ENCODE measurements at regions not wholly inside any gene's neighbourhood (a gene's known extent, or its start where the extent isn't known, plus 50 kb on each side); places are given as distances from the start of the nearest gene placed in this dataset.

DNA sequence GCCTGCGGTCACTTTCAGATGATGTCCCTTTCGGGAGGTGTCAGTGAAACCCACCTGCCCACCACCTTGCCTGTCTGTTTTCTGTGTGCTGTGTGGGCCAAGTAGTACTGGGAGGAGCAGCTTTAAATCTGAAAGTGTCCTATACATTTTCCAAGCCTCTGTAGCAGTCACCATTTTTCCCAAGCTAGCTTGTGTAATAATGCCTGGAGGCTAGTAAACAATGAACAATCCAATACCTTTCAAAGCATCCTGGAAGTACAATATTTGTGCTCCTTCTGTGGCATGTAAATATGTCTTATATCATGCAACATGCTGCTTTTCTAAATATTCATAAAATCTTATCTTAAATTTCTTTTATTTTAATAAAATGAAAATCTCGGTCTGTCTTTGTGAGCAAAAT lies 111.6 kb upstream of the C1GALT1C1 start:
- DNase-seq (ENCODE audit: low read depth) = no peak
- Histone ChIP-seq H3K4me3 (ENCODE audit: low read depth, low read length) (no peak overlapping the region), H3K27me3 (ENCODE audit: control insufficient read depth, insufficient read depth, low read length) (no peaks in the 10 kb centered on the region), H3K36me3 (ENCODE audit: control insufficient read depth, insufficient read depth, low read length) (no peaks in the 10 kb centered on the region)
- TF ChIP-seq, protein P1, sequence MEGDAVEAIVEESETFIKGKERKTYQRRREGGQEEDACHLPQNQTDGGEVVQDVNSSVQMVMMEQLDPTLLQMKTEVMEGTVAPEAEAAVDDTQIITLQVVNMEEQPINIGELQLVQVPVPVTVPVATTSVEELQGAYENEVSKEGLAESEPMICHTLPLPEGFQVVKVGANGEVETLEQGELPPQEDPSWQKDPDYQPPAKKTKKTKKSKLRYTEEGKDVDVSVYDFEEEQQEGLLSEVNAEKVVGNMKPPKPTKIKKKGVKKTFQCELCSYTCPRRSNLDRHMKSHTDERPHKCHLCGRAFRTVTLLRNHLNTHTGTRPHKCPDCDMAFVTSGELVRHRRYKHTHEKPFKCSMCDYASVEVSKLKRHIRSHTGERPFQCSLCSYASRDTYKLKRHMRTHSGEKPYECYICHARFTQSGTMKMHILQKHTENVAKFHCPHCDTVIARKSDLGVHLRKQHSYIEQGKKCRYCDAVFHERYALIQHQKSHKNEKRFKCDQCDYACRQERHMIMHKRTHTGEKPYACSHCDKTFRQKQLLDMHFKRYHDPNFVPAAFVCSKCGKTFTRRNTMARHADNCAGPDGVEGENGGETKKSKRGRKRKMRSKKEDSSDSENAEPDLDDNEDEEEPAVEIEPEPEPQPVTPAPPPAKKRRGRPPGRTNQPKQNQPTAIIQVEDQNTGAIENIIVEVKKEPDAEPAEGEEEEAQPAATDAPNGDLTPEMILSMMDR (IDR thresholded peaks at IDR 0.05; ENCODE audit: insufficient read depth, low read length, poor library complexity, severe bottlenecking) = no peak

DNA sequence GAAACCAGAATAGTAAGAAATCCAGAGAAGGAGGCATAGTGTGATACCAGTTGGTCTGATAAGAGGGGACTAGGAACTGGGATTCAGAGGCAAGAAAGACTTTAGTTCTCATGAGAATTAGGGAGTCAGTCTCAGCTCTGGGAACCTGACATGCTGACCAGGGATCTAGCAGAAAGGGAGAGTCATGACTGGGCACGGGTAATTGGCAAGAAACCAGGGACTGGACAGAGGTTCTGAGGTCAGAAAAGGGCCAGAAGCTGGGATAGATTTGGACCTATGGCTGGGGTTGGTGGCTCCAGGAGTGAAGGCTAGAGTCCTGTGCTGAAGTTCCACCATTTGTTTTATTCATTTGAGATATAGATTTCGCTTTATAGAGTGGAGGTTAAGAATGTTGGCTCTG lies 110.2 kb upstream of the C1GALT1C1 start:
- H3K27me3 ChIP-seq (ENCODE audit: control insufficient read depth, insufficient read depth, low read length) = no peaks in the 10 kb centered on the region
- no peaks in the 10 kb centered on the region for H3K36me3 ChIP-seq (ENCODE audit: control insufficient read depth, insufficient read depth, low read length)
- TF ChIP-seq, protein P1 (IDR thresholded peaks at IDR 0.05; ENCODE audit: insufficient read depth, low read length, poor library complexity, severe bottlenecking) = no peak
- no peak for DNase-seq (ENCODE audit: low read depth)
- no peak overlapping the region for H3K4me3 ChIP-seq (ENCODE audit: low read depth, low read length)

DNA sequence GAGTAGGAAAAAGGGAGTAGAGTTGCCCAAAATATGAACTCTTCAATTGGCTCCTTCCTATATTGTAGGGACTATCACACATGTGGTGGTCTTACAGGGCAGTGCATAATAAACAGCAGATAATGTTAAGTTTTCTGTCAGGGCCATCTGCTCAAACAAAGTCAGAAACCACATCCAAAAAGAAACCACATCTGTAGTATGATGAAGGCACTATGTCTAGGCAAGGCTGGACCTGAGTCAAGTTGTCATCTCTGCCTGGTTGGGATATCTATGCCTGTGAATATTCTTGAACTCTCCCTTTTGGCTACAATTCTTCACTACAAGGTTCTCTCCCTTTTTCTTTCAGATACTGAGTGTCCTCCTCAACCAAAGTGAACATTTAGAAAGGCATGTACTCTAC lies 109.4 kb upstream of the C1GALT1C1 start:
- no peak for DNase-seq (ENCODE audit: low read depth)
- TF ChIP-seq, protein P1 (IDR thresholded peaks at IDR 0.05; ENCODE audit: insufficient read depth, low read length, poor library complexity, severe bottlenecking) = no peak
- H3K36me3 ChIP-seq (ENCODE audit: control insufficient read depth, insufficient read depth, low read length) = no peaks in the 10 kb centered on the region

DNA sequence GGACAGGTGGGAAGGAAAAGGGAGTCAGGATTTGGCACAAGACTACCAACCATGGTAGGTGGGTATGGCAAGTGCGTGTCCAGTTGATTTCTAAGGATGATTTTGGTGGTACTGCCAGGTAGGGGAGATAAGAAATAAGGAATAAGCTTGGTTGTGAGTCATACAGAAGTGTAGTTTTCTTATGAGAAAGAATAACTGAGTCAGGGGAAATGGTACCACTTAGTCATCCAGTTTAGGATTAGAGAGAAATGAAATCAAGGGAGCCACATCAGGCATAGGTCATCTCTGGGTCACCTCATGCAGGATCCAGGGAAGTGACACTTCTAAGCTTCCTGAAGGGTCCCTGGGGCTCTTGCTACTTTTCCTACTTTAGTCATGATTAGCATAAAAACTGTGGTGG lies 107.1 kb upstream of the C1GALT1C1 start:
- no peak for DNase-seq (ENCODE audit: low read depth)
- Histone ChIP-seq H3K4me3 (ENCODE audit: low read depth, low read length) (no peak overlapping the region), H3K36me3 (ENCODE audit: control insufficient read depth, insufficient read depth, low read length) (no peaks in the 10 kb centered on the region), H3K27me3 (ENCODE audit: control insufficient read depth, insufficient read depth, low read length) (no peaks in the 10 kb centered on the region)
- TF ChIP-seq, protein P1 (IDR thresholded peaks at IDR 0.05; ENCODE audit: insufficient read depth, low read length, poor library complexity, severe bottlenecking) = no peak

More for the DNA sequence above, 109.4 kb upstream of the C1GALT1C1 start:
- Histone ChIP-seq H3K27me3 (ENCODE audit: control insufficient read depth, insufficient read depth, low read length) (no peaks in the 10 kb centered on the region), H3K4me3 (ENCODE audit: low read depth, low read length) (no peak overlapping the region)

DNA sequence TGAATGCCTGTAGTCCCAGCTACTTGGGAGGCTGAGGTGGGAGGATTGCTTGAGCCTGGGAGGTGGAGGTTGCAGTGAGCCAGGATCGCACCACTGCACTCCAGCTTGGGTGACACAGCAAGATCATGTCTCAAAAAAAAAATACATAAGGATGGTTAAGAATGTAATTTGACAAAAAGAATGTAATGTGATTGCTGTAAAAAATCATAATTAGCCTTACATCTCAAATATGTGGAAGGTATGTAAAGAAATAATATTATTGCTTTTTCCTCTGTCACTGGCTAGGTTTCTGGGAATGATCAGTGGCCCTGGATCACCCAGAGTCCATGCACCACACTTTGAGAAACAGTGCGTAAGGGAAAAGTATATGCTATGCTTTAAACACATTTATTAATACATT lies 106.1 kb upstream of the C1GALT1C1 start:
- no peak overlapping the region for H3K4me3 ChIP-seq (ENCODE audit: low read depth, low read length)
- DNase-seq (ENCODE audit: low read depth) = no peak
- TF ChIP-seq, protein P1 (IDR thresholded peaks at IDR 0.05; ENCODE audit: insufficient read depth, low read length, poor library complexity, severe bottlenecking) = no peak
- no peaks in the 10 kb centered on the region for H3K27me3 ChIP-seq (ENCODE audit: control insufficient read depth, insufficient read depth, low read length)
- H3K36me3 ChIP-seq (ENCODE audit: control insufficient read depth, insufficient read depth, low read length) = no peaks in the 10 kb centered on the region

DNA sequence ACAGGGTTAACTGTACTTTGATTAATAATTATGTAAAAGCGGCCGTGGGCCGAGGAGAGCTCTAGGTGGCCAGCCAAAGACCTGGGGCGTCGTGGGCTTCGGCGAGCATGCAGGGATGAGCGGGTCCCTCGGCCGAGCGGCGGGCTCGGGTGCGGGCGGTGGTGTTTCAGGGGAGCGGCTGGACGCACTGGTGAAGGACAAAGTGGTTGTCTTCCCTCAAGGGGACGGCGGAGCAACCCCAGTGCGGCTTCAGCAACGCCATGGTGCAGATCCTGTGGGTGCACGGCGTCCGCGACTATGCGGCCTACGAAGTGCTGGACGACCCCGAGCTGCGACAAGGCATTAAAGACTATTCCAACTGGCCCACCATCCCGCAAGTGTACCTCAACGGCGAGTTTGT lies 103.0 kb upstream of the C1GALT1C1 start:
- no peaks in the 10 kb centered on the region for H3K27me3 ChIP-seq (ENCODE audit: control insufficient read depth, insufficient read depth, low read length)
- H3K4me3 ChIP-seq (ENCODE audit: low read depth, low read length) = no peak overlapping the region
- no peaks in the 10 kb centered on the region for H3K36me3 ChIP-seq (ENCODE audit: control insufficient read depth, insufficient read depth, low read length)
- DNase-seq (ENCODE audit: low read depth) = no peak
- TF ChIP-seq, protein P1 (IDR thresholded peaks at IDR 0.05; ENCODE audit: insufficient read depth, low read length, poor library complexity, severe bottlenecking) = no peak
